GM18517 (cell line): ENCODE measurements at regions not wholly inside any gene's neighbourhood (a gene's known extent, or its start where the extent isn't known, plus 50 kb on each side); places are given as distances from the start of the nearest gene placed in this dataset.
"Not testable (repeated sequence)": the region's sequence is repeated elsewhere in the genome, so short reads cannot be mapped to it uniquely, and the experiment has no call there.

Experiments used
- ATAC-seq: cut with Tn5 transposase; IDR thresholded peaks from one replicate; pipeline ENCODE4 v1.9.1; 2021; ENCODE audit warnings: mild to moderate bottlenecking, moderate library complexity; ENCODE audit not compliant: unreplicated experiment

DNA sequence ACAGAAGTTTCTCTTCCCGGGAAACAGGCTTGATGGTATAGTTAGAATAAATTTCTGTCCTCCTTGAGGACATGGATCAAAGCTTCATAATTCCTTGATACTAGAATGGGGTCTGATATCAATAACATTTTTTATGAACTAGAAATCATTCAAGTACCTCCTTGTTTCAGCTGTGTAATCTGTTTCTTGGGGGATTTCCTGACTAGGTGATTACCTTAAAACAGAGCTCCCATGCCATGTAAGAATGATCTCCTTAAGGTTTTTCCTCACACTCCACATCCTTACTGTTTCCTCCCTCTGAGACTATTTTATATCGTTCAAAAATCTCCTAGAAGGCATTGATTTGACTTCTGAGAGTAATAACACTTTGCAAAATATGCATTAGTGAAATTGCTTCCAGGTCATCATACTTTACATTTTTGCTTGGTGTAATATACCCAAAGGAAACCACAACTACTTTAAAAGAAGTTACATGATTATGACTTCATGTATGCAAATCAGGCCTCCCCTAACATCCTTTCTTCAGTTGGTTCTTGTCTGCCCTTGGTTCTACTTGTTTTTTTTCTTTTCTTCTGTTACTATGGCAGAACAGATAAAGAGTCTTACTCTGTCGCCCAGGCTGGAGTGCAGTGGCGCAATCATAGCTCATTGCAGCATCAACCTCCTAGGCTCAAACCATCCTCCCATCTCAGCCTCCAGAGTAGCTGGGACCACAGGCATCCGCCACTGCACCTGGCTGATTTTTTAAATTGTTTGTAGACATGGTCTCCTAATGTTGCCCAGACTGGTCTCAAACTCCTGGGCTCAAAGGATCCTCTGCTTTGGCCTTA, 388.8 kb downstream of the ZFHX3 start:
- ATAC-seq = no peak

DNA sequence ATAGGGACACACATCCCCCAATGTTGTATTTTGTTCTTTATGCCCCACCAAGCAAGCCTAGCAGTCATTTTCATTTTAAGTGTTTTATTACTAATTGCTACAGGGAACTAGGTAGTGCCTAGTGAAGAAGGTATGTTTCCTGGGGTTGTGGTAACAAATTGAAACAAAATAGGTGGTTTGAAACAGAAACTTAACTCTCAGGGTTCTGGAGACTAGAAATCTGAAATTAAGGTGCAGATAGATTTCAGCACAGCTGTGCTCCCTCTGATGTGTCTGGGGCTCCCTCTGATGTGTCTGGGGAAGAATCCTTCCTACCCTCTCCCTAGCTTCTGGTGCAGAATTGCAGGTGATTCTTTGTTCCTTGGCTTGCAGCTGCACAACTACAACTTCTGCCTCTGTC, 390.1 kb downstream of the ZFHX3 start:
- peak; percentile 91 for ATAC-seq

DNA sequence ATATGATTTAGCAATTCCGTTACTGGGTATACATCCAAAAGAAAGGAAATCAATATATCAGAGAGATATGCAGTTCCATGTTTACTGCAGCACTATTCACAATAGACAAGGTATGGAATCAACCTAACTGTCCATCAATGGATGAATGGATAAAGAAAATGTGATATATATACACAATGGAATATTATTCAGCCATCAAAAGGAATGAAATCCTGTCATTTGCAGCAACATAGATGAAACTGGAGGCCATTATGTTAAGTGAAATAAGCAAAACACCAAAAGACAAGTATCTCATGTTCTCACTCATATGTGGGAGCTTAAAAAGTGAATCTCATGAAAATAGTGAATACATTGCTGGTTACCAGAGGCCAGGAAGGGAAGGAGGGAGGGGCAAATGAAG, 390.8 kb downstream of the ZFHX3 start:
- ATAC-seq = no peak

DNA sequence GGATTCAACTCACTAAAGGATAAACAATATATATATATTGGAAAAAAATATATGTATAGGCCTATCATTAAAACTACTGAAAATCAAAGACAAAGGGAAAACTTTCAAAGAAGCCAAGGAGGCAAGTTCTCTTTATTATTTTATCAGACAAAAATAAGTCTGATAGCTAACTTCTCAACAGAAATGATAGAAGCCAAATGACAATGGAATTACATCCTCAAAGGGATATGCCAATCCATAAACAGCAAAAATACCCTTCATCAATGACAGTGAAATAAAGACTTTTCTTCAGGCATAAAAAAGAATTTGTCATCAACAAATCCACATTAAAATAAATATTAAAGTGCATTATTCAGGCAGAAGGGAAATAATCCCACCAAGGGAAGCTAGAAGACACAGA, 393.4 kb downstream of the ZFHX3 start:
- ATAC-seq = no peak

DNA sequence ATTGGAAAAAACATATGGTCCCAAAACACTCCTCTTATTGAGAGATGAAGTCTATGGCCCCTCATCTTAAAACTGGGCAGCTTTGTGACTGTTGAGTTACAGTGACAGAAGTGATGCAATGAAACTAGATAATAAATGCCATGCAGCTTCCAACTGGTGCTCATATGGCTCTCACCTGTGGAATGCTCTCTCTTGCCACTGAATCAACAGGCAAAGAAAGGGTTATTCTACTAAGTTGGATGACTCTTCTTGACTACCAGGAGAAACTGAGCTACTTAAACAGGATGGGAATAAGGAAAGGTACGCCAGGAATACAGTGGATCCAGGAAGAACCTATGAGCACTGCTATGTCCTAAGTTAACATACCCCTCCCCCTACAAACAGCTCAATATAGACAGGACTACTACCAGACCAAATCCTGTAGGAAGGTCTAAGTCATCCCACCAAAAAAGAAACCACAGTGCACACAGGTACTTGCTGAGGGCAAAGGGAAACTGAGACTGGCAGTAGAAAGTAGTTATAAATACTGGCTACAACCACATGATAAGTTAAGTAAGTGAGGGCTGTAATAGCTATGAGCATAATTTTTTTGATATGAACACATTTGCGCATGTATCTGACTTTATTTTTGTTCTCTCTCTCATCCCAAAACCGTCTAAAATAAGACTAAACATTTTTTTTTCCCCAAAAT, 398.5 kb downstream of the ZFHX3 start:
- ATAC-seq = no peak

DNA sequence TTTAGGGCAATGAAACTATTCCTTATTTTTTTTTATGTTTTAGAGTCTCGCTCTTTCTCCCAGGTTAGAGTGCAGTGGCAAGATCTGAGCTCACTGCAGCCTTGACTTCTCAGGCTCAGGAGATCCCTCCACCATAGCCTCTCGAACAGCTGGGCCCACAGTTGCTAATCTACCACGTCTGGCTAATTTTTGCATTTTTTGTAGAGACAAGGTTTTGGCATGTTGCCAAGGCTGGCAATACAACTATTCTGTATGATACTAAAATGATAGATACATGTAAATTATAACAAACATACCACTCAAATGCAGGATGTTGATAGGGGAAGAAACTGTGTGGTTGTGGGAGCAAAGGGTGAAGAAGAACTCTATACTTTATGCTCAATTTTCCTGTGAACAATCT, 401.3 kb downstream of the ZFHX3 start:
- ATAC-seq = no peak

DNA sequence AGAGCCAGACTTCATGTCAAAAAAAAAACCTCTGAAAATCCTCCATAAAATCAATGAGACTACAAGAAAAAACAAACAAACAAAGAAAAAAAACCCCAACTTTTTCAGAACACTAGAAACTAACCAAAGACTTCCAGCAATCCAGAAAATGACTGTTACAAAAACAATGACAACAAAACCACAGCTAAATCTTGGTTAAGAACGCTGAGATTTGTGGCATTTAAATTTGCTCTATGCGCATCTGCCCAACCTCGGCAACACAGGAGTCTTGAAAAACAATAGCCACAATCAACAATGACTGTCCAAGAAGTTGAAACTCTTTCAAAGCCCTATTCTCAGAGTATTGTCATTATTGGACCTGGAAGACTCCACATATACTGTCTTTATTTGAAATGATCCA, 402.4 kb downstream of the ZFHX3 start:
- ATAC-seq = no peak

DNA sequence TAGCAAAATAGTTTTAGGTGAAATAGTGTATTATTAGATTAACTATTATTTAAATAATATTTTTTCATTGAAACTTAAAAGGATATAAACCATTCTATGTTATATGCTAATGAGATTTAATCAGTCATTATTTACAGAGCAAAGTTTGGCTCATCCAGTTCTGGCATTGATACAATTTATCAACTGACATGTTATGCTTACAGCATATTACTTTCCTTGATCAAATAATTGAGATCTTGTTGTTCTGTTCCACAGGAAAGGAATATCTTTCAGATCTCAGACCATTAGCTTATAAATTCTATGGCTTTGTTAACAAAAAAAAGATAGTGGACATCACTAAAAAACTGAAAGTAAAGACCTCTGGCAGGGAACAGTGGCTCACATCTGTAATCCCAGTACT, 403.0 kb downstream of the ZFHX3 start:
- no peak for ATAC-seq

DNA sequence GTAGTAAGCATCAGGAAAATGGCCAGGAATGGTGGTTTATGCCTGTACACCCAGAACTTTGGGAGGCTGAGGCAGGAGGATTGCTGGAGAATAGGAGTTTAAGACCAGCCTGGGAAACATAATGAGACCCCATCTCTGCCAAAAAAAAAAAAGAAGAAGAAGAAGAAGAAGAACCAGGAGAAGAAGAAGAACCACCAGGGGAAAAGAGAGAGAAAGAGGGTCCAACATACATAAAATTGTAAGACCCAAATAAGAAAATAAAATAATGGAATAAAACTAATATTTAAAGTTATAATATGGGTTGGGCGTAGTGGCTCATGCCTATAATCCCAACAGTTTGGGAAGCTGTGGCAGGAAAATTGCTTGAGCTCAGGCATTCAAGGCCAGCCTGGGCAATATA, 408.4 kb downstream of the ZFHX3 start:
- ATAC-seq = no peak

DNA sequence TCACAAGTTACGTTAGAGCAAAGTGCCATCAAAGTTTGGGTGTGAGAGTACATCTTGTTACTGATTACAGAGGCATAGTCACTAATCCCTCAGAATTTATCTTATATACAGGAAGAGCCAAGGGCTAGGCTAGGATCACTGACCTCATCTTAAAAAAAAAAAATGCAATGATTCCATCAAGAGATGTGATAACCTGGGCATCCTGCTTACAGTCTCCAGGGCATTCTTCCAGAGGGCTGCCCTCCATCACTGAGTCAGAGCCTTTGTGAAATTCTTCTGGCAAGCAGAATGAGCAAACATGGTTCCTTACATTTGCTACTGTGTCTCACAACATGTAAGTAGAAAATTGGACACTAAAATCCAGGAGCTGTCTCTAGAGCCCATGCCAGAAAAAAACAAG, 410.6 kb downstream of the ZFHX3 start:
- no peak for ATAC-seq

DNA sequence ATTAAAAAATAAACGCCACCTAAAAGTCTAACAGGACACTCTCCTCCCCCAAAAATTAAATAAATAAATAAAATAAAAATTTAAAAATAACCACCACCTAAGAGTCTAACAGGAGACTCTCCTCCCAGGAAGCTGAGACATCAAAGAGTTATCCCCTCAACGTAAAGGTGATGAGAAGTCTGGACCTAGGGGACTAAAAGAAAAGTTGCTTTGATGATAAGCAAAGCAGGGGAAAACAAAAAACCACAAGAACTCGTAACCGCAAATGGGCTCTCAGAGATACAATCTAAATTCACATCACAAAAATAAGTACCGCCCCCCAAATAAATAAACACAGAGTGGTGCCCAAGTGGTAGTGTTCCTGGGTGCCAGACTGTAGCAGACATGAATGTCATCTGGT, 412.2 kb downstream of the ZFHX3 start:
- ATAC-seq = no peak

DNA sequence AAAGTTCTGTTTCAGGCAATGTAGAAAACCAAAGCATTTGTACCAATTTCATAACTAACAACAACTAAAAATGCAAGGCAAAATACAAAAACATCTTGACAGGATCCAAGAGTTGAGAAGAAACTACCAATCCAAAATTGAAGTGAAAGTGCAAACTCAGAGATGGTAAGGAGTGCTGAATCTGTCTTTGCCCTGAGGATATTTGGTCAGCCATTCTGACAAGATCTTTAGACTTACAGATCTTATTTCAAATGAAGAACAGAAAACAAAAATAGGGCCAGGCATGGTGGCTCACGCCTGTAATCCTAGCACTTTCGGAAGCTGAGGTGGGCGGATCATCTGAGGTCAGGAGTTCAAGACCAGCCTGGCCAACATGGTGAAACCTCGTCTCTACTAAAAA, 412.8 kb downstream of the ZFHX3 start:
- no peak for ATAC-seq

DNA sequence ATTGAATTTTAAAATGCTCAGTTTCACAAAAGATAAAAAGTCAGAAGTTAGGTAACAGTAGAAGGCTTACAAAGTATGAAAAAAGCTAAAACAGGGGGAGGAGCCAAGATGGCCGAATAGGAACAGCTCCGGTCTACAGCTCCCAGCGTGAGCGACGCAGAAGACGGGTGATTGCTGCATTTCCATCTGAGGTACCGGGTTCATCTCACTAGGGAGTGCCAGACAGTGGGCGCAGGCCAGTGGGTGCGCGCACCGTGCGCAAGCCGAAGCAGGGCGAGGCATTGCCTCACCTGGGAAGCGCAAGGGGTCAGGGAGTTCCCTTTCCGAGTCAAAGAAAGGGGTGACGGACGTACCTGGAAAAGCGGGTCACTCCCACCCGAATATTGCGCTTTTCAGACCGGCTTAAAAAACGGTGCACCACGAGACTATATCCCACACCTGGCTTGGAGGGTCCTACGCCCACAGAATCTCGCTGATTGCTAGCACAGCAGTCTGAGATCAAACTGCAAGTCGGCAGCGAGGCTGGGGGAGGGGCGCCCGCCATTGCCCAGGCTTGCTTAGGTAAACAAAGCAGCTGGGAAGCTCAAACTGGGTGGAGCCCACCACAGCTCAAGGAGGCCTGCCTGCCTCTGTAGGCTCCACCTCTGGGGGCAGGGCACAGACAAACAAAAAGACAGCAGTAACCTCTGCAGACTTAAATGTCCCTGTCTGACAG, 420.6 kb downstream of the ZFHX3 start:
- not testable (repeated sequence) for ATAC-seq

DNA sequence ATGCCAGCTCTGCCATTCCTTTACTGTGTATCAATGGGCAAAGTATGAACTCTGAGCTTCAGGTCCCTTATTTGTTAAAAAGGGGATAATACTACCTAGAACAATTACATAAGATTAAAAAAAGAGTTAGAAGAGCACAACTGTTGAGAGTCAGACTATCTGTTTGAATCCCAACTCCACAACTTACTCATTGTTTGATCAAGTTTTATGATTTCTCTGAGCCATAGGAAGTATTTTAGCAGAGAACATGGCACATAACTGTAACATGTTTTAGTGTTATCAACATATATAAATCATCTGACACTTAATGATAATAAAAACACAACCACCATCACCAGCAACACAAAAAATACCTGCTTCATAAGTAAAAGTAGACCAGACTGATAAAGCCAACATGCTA, 421.3 kb downstream of the ZFHX3 start:
- no peak for ATAC-seq

DNA sequence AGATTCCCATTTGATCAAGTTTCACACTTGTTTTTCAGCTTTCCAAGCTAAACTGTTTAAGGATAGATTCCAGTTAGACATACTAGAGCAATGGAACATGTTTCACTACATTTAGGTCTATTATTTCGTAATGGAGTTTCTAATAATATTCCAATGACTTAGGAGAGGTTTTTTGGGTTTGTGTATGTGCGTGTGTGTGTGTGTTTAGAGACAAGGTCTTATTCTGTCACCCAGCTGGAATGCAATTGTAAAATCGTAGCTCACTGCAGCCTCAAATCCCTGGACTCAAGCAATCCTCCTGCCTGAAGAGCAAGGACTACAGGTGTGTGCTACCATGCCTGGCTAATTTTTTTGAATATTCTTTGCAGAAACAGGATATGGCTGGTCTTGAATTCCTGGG, 426.3 kb downstream of the ZFHX3 start:
- ATAC-seq = no peak

DNA sequence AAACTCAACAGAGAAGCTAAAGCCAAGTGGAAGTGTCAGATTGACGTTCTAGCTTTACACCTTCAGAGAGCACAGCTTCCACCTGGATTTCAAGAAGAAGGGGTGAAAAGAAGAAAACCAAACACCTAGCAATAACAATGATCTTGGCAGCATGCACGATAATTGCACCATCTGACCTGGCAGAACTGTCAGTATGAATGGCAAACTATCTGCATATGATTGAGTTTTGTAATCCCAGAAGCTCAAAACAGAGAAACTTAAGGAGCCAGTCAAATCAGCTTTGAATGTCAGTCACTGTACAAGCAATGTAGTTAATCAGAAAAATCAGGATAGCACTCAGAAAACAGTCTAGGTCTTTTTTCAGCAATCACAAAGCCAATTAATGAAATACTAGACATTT, 427.1 kb downstream of the ZFHX3 start:
- no peak for ATAC-seq

DNA sequence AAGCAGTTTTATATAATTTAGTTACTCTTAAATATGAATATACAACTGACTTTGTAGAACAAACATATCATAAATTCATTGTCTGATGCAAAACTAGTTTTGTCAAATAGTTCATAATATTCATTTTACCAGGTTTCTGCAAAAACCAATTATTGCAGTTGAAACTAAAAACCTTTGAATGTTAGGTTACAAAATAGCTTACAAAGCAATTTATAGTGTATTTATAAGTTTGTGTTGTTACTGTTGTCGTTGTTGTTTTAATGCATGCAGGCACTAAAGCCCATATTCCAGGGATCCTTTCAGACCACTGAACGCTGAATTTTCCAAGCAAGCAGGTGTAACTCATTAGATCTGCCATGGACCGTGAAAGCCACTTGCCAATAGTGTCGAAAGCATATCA, 427.6 kb downstream of the ZFHX3 start:
- no peak for ATAC-seq

DNA sequence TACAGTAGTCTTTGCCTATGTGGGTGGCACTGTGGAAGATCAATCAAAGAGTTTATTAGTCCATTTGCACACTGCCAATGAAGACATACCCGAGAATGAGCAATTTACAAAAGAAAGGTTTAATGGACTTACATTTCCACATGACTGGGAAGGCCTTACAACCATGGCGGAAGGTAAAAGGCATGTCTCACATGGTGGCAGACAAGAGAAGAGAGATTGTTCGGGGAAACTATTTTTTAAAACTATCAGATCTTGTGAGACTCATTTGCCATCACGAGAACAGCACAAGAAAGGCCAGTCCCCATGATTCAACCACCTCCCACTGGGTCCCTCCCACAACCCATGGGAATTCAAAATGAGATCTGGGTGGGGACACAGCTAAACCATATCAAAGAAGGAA, 432.1 kb downstream of the ZFHX3 start:
- no peak for ATAC-seq

DNA sequence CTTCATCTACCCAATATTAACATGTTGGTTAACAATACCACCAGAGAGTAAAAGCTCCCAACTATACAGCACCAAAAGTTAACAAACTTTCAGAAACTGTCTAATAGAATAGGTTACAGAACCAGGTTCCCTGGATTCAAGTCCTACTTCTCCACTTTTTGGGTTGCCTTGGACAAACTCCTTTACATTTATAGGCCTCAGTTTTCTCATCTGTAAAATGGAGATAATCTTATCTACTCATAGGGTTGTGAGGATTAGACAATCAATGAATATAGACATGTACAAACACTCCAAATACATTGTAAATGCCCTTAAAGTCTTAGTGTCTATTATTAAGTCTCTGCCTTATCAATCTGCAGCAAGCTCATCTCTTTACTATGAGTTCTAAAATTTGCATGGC, 435.2 kb downstream of the ZFHX3 start:
- no peak for ATAC-seq

DNA sequence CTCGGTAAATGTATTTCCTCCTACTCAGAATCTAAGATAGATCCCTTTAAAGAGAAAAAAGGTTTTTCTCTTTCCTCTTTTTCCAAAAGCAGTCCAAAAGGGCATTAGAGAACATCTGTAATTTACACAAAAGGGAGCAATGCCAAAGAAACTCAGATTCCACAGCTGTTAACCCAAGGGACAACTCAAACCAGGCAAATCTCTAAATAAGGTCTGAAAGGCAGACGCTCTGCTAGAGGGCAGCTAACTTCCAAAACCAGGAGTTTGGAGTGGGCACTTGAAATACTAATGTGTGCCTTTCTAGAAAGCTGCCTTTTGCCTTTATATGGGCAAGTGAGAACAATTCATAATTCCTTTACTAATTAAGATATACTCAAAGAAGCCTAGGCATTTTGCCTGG, 435.7 kb downstream of the ZFHX3 start:
- no peak for ATAC-seq

DNA sequence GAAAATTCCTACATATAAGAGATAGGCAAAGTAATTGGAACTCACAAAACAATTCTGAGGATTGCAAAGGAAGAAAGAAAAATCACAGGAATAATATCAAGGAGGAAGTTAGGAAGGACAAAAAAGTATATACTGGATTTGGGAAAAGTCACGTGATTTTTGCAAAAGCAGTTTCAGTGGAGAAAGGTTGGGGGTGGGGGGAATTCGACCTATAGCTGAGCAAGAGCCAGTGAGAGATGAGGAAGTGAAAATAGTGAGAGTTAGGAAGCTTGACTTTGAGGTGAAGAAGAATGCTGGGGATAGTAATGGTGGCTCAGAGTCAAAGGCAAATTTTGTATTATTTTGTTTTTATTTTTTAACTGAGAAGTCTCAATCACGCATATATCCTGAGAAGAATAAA, 438.0 kb upstream of the PMFBP1 start:
- ATAC-seq = no peak

DNA sequence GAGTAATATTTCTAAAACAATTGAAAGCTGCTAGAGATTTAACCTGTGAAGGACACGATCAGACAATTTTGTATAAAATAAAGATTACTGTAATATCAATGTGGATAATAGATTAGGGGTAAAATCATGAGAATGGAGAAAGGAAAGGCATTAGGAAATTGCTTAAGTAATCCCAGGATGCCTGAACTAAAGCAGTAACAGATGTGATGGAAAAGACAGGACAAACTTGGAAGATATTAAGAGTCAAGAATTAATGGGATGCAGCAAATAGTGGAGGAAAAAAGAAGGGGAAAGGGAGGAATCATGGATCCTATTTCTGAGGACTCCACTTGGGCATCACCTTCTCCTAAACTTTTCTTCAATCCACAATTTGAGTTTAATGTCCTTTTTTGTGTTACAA, 437.1 kb upstream of the PMFBP1 start:
- no peak for ATAC-seq
